Liver (tissue), 8 donors: ENCODE measurements at regions not wholly inside any gene's neighbourhood (a gene's known extent, or its start where the extent isn't known, plus 50 kb on each side); places are given as distances from the start of the nearest gene placed in this dataset.
A peak's percentile ranks its signal among the peaks of the same experiment; 100 is the strongest.

Source experiments
- DNase-seq: peaks from one replicate; pipeline ENCODE4 v3.0.0-alpha.2; 2017; ENCODE audit warnings: low spot score
- H3K27ac ChIP-seq, 2 donors: one replicate each; pipeline ENCODE4 v1.7.0; 2013; ENCODE audit warnings: inconsistent platforms in 2 of 2, low read length in 2 of 2, control low read depth in 1 of 2, low read depth in 1 of 2, mild to moderate bottlenecking in 1 of 2
- H3K27me3 ChIP-seq, 4 donors: one replicate each; pipeline versions ENCODE4 v1.6.1 to v1.7.0; 2013; ENCODE audit warnings: low read length in 3 of 4, inconsistent platforms in 1 of 4, mild to moderate bottlenecking in 1 of 4, moderate library complexity in 1 of 4; ENCODE audit not compliant: control insufficient read depth in 4 of 4, insufficient read depth in 4 of 4
- H3K36me3 ChIP-seq, 4 donors: one replicate each; pipeline versions ENCODE4 v1.6.1 to v1.7.0; 2013; ENCODE audit warnings: low read length in 3 of 4, mild to moderate bottlenecking in 3 of 4, low read depth in 1 of 4, moderate library complexity in 1 of 4; ENCODE audit not compliant: control insufficient read depth in 4 of 4, insufficient read depth in 3 of 4
- H3K4me1 ChIP-seq, 4 donors: one replicate each; pipeline versions ENCODE4 v1.6.1 to v1.7.0; 2013; ENCODE audit warnings: low read length in 3 of 4, mild to moderate bottlenecking in 3 of 4, moderate library complexity in 1 of 4; ENCODE audit not compliant: control insufficient read depth in 4 of 4, insufficient read depth in 4 of 4
- H3K4me3 ChIP-seq, 3 donors: one replicate each; pipeline versions ENCODE4 v1.6.1 to v1.7.0; 2013; ENCODE audit warnings: low read length in 3 of 3, control low read depth in 1 of 3, low read depth in 1 of 3, mild to moderate bottlenecking in 1 of 3
- H3K9ac ChIP-seq, 2 donors: one replicate each; pipeline ENCODE4 v1.7.0; 2013; ENCODE audit warnings: low read length in 2 of 2, mild to moderate bottlenecking in 2 of 2, moderate library complexity in 2 of 2, control low read depth in 1 of 2, low read depth in 1 of 2
- H3K9me3 ChIP-seq, 4 donors: one replicate each; pipeline versions ENCODE4 v1.6.1 to v1.7.0; 2013; ENCODE audit warnings: low read length in 3 of 4; ENCODE audit not compliant: control insufficient read depth in 4 of 4
- ATF3 ChIP-seq: IDR thresholded peaks from 2 replicates; pipeline ENCODE4 v1.6.1; 2016; ENCODE audit warnings: antibody characterized with exemption
- CTCF ChIP-seq: fragments of 150-350 bp; IDR thresholded peaks from 2 replicates; pipeline ENCODE4 v1.5.1; 2017; ENCODE audit warnings: improper control_type of control experiment, low read depth, low read length; ENCODE audit not compliant: missing input control
- FOXA1 ChIP-seq: IDR thresholded peaks from 2 replicates; pipeline ENCODE4 v1.6.1; 2016; ENCODE audit warnings: antibody characterized with exemption
- FOXA2 ChIP-seq: IDR thresholded peaks from 2 replicates; pipeline ENCODE4 v1.6.1; 2016; ENCODE audit warnings: antibody characterized with exemption
- GABPA ChIP-seq, 2 donors: IDR thresholded peaks in 1 of 2; conservative IDR thresholded peaks in 1 of 2; 2 replicates each; pipeline ENCODE4 v1.6.1; 2016; ENCODE audit warnings: antibody characterized with exemption in 2 of 2, mild to moderate bottlenecking in 1 of 2, moderate library complexity in 1 of 2
- HNF4A ChIP-seq, 2 donors: conservative IDR thresholded peaks; 2 replicates each; pipeline ENCODE4 v1.6.1; 2016; ENCODE audit warnings: antibody characterized with exemption in 2 of 2, mild to moderate bottlenecking in 2 of 2
- HNF4G ChIP-seq: IDR thresholded peaks from 2 replicates; pipeline ENCODE4 v1.6.1; 2016; ENCODE audit warnings: antibody characterized with exemption
- JUND ChIP-seq, 2 donors: IDR thresholded peaks; 2 replicates each; pipeline ENCODE4 v1.6.1; 2016; ENCODE audit warnings: antibody characterized with exemption in 2 of 2
- REST ChIP-seq: IDR thresholded peaks from 2 replicates; pipeline ENCODE4 v1.6.1; 2016; ENCODE audit warnings: antibody characterized with exemption, mild to moderate bottlenecking
- RXRA ChIP-seq, 2 donors: IDR thresholded peaks; 2 replicates each; pipeline ENCODE4 v1.6.1; 2017 to 2018; ENCODE audit warnings: antibody characterized with exemption in 2 of 2, mild to moderate bottlenecking in 1 of 2
- YY1 ChIP-seq: IDR thresholded peaks from 2 replicates; pipeline ENCODE4 v1.6.1; 2016; ENCODE audit warnings: antibody characterized with exemption, mild to moderate bottlenecking
- ZBTB33 ChIP-seq: IDR thresholded peaks from 2 replicates; pipeline ENCODE4 v1.6.1; 2016; ENCODE audit warnings: antibody characterized with exemption
- WGBS: extraction: QIAGEN DNeasy Blood & Tissue Kit; methylation state at CpG from one replicate; pipeline ENCODE4 v1.1.7; 2013; 5-methylcytosine and 5-hydroxymethylcytosine counted together
- donor health status: healthy.
- donor health status: healthy.
- donor health status: healthy.
- donor health status: healthy.
- donor health status: healthy.

- TF ChIP-seq CTCF = no peak
- no peak overlapping the region for H3K9ac ChIP-seq
- no peak overlapping the region for H3K4me3 ChIP-seq
- peaks cover 0 to 9% (median 3%) of the 10 kb centered on the region in 4 donors for H3K4me1 ChIP-seq
- no peak overlapping the region for H3K27ac ChIP-seq
- H3K9me3 ChIP-seq = no peaks in the 10 kb centered on the region
- WGBS = 92% methylated on average over 1 of the region's 1 CpG
- no peaks in the 10 kb centered on the region for H3K27me3 ChIP-seq
- H3K36me3 ChIP-seq = no peaks in the 10 kb centered on the region
- no peak for DNase-seq
Measured at GRCh38 chr7:65254061-65254460, 119.6 kb upstream of the ZNF92 start.

- Histone ChIP-seq H3K27ac (no peak overlapping the region), H3K4me1 (peaks cover 0 to 9% (median 3%) of the 10 kb centered on the region in 4 donors), H3K9ac (no peak overlapping the region), H3K9me3 (no peaks in the 10 kb centered on the region), H3K4me3 (peak overlapping the region; percentile 28 to 91 (median 71)), H3K27me3 (no peaks in the 10 kb centered on the region), H3K36me3 (no peaks in the 10 kb centered on the region)
- DNase-seq = peak; percentile 65
- WGBS = 1% methylated on average over 64 of the region's 64 CpGs
- TF ChIP-seq ZBTB33 = no peak
- no peak for TF ChIP-seq FOXA1
- no peak for TF ChIP-seq GABPA (IDR thresholded peaks at IDR 0.05 in 1 of 2, conservative IDR thresholded peaks at IDR 0.05 in 1 of 2)
- no peak for TF ChIP-seq JUND (IDR thresholded peaks at IDR 0.05)
- TF ChIP-seq HNF4G = no peak
Measured at GRCh38 chr7:65251851-65252620, 121.6 kb upstream of the ZNF92 start.

- Histone ChIP-seq H3K4me1 (peaks cover 0 to 9% (median 3%) of the 10 kb centered on the region in 4 donors), H3K27ac (no peak overlapping the region), H3K27me3 (no peaks in the 10 kb centered on the region), H3K36me3 (no peaks in the 10 kb centered on the region), H3K9me3 (no peaks in the 10 kb centered on the region), H3K4me3 (no peak overlapping the region), H3K9ac (no peak overlapping the region)
- no peak for DNase-seq
- 96% methylated on average over 18 of the region's 18 CpGs for WGBS
- TF ChIP-seq FOXA2 (no peak), ZBTB33 (no peak), ATF3 (no peak), GABPA (IDR thresholded peaks at IDR 0.05 in 1 of 2, conservative IDR thresholded peaks at IDR 0.05 in 1 of 2) (no peak), YY1 (no peak), RXRA (IDR thresholded peaks at IDR 0.05) (no peak), FOXA1 (no peak), HNF4A (conservative IDR thresholded peaks at IDR 0.05) (no peak), CTCF (no peak), REST (no peak)
Measured at GRCh38 chr7:65250697-65251395, 122.8 kb upstream of the ZNF92 start.
